HCT116 (cell line): ENCODE measurements at regions not wholly inside any gene's neighbourhood (a gene's known extent, or its start where the extent isn't known, plus 50 kb on each side); places are given as distances from the start of the nearest gene placed in this dataset.

ENCODE experiments used
- ATAC-seq: fragments of 200-7000 bp; cut with Tn5 transposase; 2 replicates; pipeline ENCODE4 v1.9.1; 2020; ENCODE audit warnings: mild to moderate bottlenecking, moderate library complexity
- BruUV-seq: library from RNA; stranded (reverse); fragments of 400-500 nt; replicated peaks from 2 replicates; lab custom pipeline; 2021; lab: Mats Ljungman, UMichigan
- CTCF ChIA-PET: fragments of 300-600 bp; sonication (Branson Sonifier 250); formaldehyde crosslinking; loops from one replicate; lab custom pipeline; 2021; ENCODE audit warnings: antibody characterized with exemption; lab: Charles Lee
- POLR2A ChIA-PET: fragments of 300-600, 350-600 bp; sonication (Branson Sonifier 250); formaldehyde crosslinking; loops from one replicate; lab custom pipeline; 2021; ENCODE audit warnings: antibody characterized with exemption; lab: Charles Lee
- RAD21 ChIA-PET, 2 experiments: fragments of 300-600 bp; sonication (Branson Sonifier 250); formaldehyde crosslinking; loops; one replicate each; lab custom pipeline; 2023; ENCODE audit warnings: low total read pairs in 2 of 2; ENCODE audit not compliant: uncharacterized antibody in 2 of 2, unreplicated experiment in 2 of 2, low non-redundant PET in 1 of 2; lab: Charles Lee
- DNase-seq: peaks from one replicate; pipeline ENCODE4 v3.0.0-alpha.2; 2010; ENCODE audit warnings: low read depth, low spot score
- H2AFZ ChIP-seq: fragments of 200-600 bp; shearing (Covaris generic), sonication (generic); 2 replicates; pipeline ENCODE4 v1.6.1; 2017; ENCODE audit warnings: low read depth, mixed run types, mixed read lengths, antibody characterized with exemption, low read length; ENCODE audit not compliant: poor library complexity, severe bottlenecking
- H3K27ac ChIP-seq: 2 replicates; pipeline ENCODE4 v1.5.1; 2012; ENCODE audit warnings: low read depth, low read length
- H3K27me3 ChIP-seq: fragments of 200-600 bp; sonication (generic); 2 replicates; pipeline ENCODE4 v1.6.1; 2016; ENCODE audit warnings: mixed run types, low read length, mixed read lengths; ENCODE audit not compliant: insufficient read depth
- H3K36me3 ChIP-seq, 2 experiments: fragments of 200-500 bp in 1 of 2; fragments of 200-600 bp in 1 of 2; sonication (Bioruptor generic) in 1 of 2; sonication (generic) in 1 of 2; 2 replicates each; pipeline versions ENCODE4 v1.5.1 to v1.6.1; 2014 to 2016; ENCODE audit warnings: low read length in 2 of 2, inconsistent platforms in 1 of 2, mixed read lengths in 1 of 2, mixed run types in 1 of 2; ENCODE audit not compliant: insufficient read depth in 2 of 2, control insufficient read depth in 1 of 2
- H3K4me1 ChIP-seq, 2 experiments: fragments of 200-600 bp in 1 of 2; sonication (generic) in 1 of 2; 2 replicates each; pipeline versions ENCODE4 v1.5.1 to v1.6.1; 2012 to 2017; ENCODE audit warnings: low read length in 2 of 2, inconsistent platforms in 1 of 2, mild to moderate bottlenecking in 1 of 2, mixed read lengths in 1 of 2, mixed run types in 1 of 2, moderate library complexity in 1 of 2; ENCODE audit not compliant: insufficient read depth in 2 of 2, control insufficient read depth in 1 of 2
- H3K4me2 ChIP-seq: fragments of 200-600 bp; sonication (generic); 2 replicates; pipeline ENCODE4 v1.6.1; 2017; ENCODE audit warnings: mixed run types, low read length, mixed read lengths
- H3K4me3 ChIP-seq, 2 experiments: fragments of 200-600 bp in 1 of 2; sonication (generic) in 1 of 2; replicated peaks in 1 of 2; 2 replicates each; pipeline ENCODE4 v1.5.1; 2011 to 2016; ENCODE audit warnings: low read length in 2 of 2, control low read depth in 1 of 2, low read depth in 1 of 2, mild to moderate bottlenecking in 1 of 2, mixed read lengths in 1 of 2, mixed run types in 1 of 2
- H3K79me2 ChIP-seq: fragments of 200-600 bp; sonication (generic); 2 replicates; pipeline ENCODE4 v1.6.1; 2017; ENCODE audit warnings: mild to moderate bottlenecking, mixed run types, low read length, moderate library complexity, mixed read lengths; ENCODE audit not compliant: insufficient read depth
- H3K9ac ChIP-seq: fragments of 200-600 bp; sonication (generic); 2 replicates; pipeline ENCODE4 v1.6.1; 2016; ENCODE audit warnings: low read length, mixed read lengths
- H3K9me2 ChIP-seq: fragments of 200-600 bp; sonication (generic), shearing (Covaris generic); 2 replicates; pipeline ENCODE4 v1.6.1; 2017; ENCODE audit warnings: mixed run types, mild to moderate bottlenecking, moderate library complexity; ENCODE audit not compliant: insufficient read depth
- H3K9me3 ChIP-seq, 2 experiments: fragments of 200-500 bp in 1 of 2; fragments of 200-600 bp in 1 of 2; sonication (Bioruptor generic) in 1 of 2; sonication (generic) in 1 of 2; 2 replicates each; pipeline ENCODE4 v1.6.1; 2014 to 2017; ENCODE audit warnings: low read length in 2 of 2, mixed read lengths in 2 of 2, inconsistent platforms in 1 of 2, low read depth in 1 of 2, mild to moderate bottlenecking in 1 of 2, mixed run types in 1 of 2, moderate library complexity in 1 of 2; ENCODE audit not compliant: control insufficient read depth in 1 of 2, insufficient read depth in 1 of 2
- H4K20me1 ChIP-seq: fragments of 200-600 bp; sonication (generic), shearing (Covaris generic); 2 replicates; pipeline ENCODE4 v1.6.1; 2017; ENCODE audit warnings: mixed run types, mild to moderate bottlenecking, moderate library complexity; ENCODE audit not compliant: insufficient read depth
- CBX3 ChIP-seq: IDR thresholded peaks from 2 replicates; pipeline ENCODE4 v1.6.1; 2012; ENCODE audit warnings: low read depth
- EGR1 ChIP-seq: IDR thresholded peaks from 2 replicates; pipeline ENCODE4 v1.6.1; 2012; ENCODE audit warnings: low read depth
- EZH2 ChIP-seq: fragments of 200-600 bp; sonication (generic); IDR thresholded peaks from 2 replicates; pipeline ENCODE4 v1.6.1; 2017; ENCODE audit warnings: antibody characterized with exemption, mixed run types
- RAD21 ChIP-seq: IDR thresholded peaks from 2 replicates; pipeline ENCODE4 v1.6.1; 2012; ENCODE audit warnings: low read depth, mild to moderate bottlenecking
- TCF7L2 ChIP-seq: IDR thresholded peaks from 2 replicates; pipeline ENCODE4 v1.7.0; 2011; ENCODE audit warnings: borderline replicate concordance, inconsistent platforms; ENCODE audit not compliant: insufficient read depth, insufficient read length; ENCODE audit errors: extremely low read depth
- ZFX ChIP-seq: fragments of 450-650 bp; IDR thresholded peaks from 2 replicates; pipeline ENCODE4 v1.6.1; 2017
- ZNF274 ChIP-seq: fragments of 200-500 bp; sonication (Bioruptor generic); IDR thresholded peaks from 2 replicates; pipeline ENCODE4 v1.6.1; 2014; ENCODE audit warnings: mild to moderate bottlenecking, low read depth, low read length, inconsistent platforms
- intact Hi-C: fragments of 100-400 bp; cut with micrococcal nuclease; formaldehyde crosslinking; loops from 2 replicates; pipeline ENCODE4 v1.10.0; 2022
- TF ChIP-seq, protein P1 (sequence below), 3 experiments: fragments of 200-600 bp in 1 of 3; sonication (generic) in 1 of 3; IDR thresholded peaks in 2 of 3; conservative IDR thresholded peaks in 1 of 3; 2 replicates each; pipeline ENCODE4 v1.5.1; 2012 to 2017; ENCODE audit warnings: low read depth in 2 of 3, low read length in 2 of 3, antibody characterized with exemption in 1 of 3, borderline replicate concordance in 1 of 3, control low read depth in 1 of 3, mild to moderate bottlenecking in 1 of 3, mixed read lengths in 1 of 3, mixed run types in 1 of 3, moderate library complexity in 1 of 3; ENCODE audit not compliant: insufficient read depth in 1 of 3
- TF ChIP-seq, protein P2 (sequence below): IDR thresholded peaks from 2 replicates; pipeline ENCODE4 v1.6.1; 2012
- TF ChIP-seq, protein P3 (sequence below): IDR thresholded peaks from 2 replicates; pipeline ENCODE4 v1.6.1; 2012

DNA sequence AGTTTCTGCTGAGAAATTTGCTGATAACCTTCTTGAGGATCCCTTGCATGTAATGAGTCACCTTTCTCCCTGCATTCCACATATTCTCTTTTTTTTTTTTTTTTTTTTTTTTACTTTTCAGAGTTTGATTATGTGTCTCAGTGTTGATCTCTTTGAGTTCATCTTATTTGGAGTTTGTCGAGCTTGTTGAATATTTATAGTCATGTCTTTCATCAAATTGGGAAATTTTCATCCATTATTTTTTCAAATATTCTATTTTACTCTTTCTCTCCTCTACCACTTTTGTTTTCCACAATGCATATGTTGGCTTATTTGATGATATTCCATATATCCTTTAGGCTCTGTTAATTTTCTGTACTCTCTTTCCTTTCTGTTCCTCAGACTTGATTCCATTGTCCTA is 136.1 kb downstream of the MAD2L1 start:
- POLR2A ChIA-PET = no interaction called here
- no peak overlapping the region for H3K27ac ChIP-seq
- intact Hi-C loops = no loop called here
- H3K4me1 ChIP-seq = no peaks in the 10 kb centered on the region
- H3K4me3 ChIP-seq = no peak overlapping the region
- H3K27me3 ChIP-seq = no peaks in the 10 kb centered on the region
- CTCF ChIA-PET = no interaction called here
- no peaks in the 10 kb centered on the region for H4K20me1 ChIP-seq
- RAD21 ChIA-PET = no interaction called here
- no peak overlapping the region for H3K4me2 ChIP-seq
- no peaks in the 10 kb centered on the region for H3K9me3 ChIP-seq
- H3K9me2 ChIP-seq = no peaks in the 10 kb centered on the region
- H3K9ac ChIP-seq = no peak overlapping the region
- ATAC-seq (no peak), DNase-seq (no peak)
- BruUV-seq = no TSS peak
- no peaks in the 10 kb centered on the region for H3K79me2 ChIP-seq
- no peaks in the 10 kb centered on the region for H3K36me3 ChIP-seq
- no peak for TF ChIP-seq EGR1
- TF ChIP-seq ZNF274 = no peak
- TF ChIP-seq, protein P1, sequence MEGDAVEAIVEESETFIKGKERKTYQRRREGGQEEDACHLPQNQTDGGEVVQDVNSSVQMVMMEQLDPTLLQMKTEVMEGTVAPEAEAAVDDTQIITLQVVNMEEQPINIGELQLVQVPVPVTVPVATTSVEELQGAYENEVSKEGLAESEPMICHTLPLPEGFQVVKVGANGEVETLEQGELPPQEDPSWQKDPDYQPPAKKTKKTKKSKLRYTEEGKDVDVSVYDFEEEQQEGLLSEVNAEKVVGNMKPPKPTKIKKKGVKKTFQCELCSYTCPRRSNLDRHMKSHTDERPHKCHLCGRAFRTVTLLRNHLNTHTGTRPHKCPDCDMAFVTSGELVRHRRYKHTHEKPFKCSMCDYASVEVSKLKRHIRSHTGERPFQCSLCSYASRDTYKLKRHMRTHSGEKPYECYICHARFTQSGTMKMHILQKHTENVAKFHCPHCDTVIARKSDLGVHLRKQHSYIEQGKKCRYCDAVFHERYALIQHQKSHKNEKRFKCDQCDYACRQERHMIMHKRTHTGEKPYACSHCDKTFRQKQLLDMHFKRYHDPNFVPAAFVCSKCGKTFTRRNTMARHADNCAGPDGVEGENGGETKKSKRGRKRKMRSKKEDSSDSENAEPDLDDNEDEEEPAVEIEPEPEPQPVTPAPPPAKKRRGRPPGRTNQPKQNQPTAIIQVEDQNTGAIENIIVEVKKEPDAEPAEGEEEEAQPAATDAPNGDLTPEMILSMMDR (IDR thresholded peaks at IDR 0.05 in 2 of 3, conservative IDR thresholded peaks at IDR 0.05 in 1 of 3; ENCODE audit: borderline replicate concordance in 1 of 3, insufficient read depth in 1 of 3, low read depth in 2 of 3, low read length in 2 of 3) = no peak
- no peak overlapping the region for H2AFZ ChIP-seq

DNA sequence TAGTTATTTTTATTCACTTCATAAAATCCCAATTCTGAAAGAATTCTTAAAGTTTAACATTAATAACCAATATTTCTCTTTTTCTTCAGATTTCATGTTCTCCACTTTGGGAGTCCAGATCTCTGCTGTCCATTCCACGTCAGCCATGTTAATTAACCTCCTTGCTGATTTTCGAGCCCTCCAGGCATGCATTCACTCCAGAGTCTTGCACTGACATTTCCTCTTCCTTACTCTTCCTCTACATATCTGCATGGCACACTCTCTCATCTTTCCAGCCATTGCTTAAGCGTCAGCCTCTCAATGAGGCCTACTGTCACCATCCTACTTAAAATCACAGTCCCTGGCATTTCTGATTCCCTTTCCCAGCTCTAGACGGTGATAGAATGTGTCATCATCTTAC is 144.8 kb downstream of the MAD2L1 start:
- CTCF ChIA-PET = no interaction called here
- no peak overlapping the region for H3K9ac ChIP-seq
- H3K4me3 ChIP-seq = no peak overlapping the region
- no peaks in the 10 kb centered on the region for H3K79me2 ChIP-seq
- H3K27me3 ChIP-seq = no peaks in the 10 kb centered on the region
- no peaks in the 10 kb centered on the region for H4K20me1 ChIP-seq
- no peak for DNase-seq
- no TSS peak for BruUV-seq
- H3K9me3 ChIP-seq = no peaks in the 10 kb centered on the region
- H3K27ac ChIP-seq = no peak overlapping the region
- H2AFZ ChIP-seq = no peak overlapping the region
- ATAC-seq = no peak
- H3K36me3 ChIP-seq = no peaks in the 10 kb centered on the region
- H3K4me1 ChIP-seq = no peaks in the 10 kb centered on the region
- intact Hi-C loops = no loop called here
- TF ChIP-seq ZFX (no peak), RAD21 (no peak), CBX3 (no peak), EZH2 (no peak), TCF7L2 (no peak)
- TF ChIP-seq, protein P2, sequence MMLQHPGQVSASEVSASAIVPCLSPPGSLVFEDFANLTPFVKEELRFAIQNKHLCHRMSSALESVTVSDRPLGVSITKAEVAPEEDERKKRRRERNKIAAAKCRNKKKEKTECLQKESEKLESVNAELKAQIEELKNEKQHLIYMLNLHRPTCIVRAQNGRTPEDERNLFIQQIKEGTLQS = no peak
- TF ChIP-seq, protein P1 (IDR thresholded peaks at IDR 0.05 in 2 of 3, conservative IDR thresholded peaks at IDR 0.05 in 1 of 3; ENCODE audit: borderline replicate concordance in 1 of 3, insufficient read depth in 1 of 3, low read depth in 2 of 3, low read length in 2 of 3) = no peak
- TF ChIP-seq, protein P3, sequence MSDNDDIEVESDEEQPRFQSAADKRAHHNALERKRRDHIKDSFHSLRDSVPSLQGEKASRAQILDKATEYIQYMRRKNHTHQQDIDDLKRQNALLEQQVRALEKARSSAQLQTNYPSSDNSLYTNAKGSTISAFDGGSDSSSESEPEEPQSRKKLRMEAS = no peak
- no peak overlapping the region for H3K4me2 ChIP-seq
- RAD21 ChIA-PET = no interaction called here
- H3K9me2 ChIP-seq = no peaks in the 10 kb centered on the region
- POLR2A ChIA-PET = no interaction called here
